GM12891 (cell line): ENCODE measurements at regions not wholly inside any gene's neighbourhood (a gene's known extent, or its start where the extent isn't known, plus 50 kb on each side); places are given as distances from the start of the nearest gene placed in this dataset.

Experiments
- POLR2A ChIP-seq: IDR thresholded peaks from 2 replicates; pipeline ENCODE4 v1.6.1; 2011; ENCODE audit warnings: low read depth, low read length, control low read depth
- POLR2AphosphoS5 ChIP-seq: IDR thresholded peaks from 2 replicates; pipeline ENCODE4 v1.6.1; 2011; ENCODE audit warnings: low read depth, low read length, control low read depth
- TAF1 ChIP-seq: IDR thresholded peaks from 2 replicates; pipeline ENCODE4 v1.6.1; 2011; ENCODE audit warnings: low read depth, low read length, control low read depth

DNA sequence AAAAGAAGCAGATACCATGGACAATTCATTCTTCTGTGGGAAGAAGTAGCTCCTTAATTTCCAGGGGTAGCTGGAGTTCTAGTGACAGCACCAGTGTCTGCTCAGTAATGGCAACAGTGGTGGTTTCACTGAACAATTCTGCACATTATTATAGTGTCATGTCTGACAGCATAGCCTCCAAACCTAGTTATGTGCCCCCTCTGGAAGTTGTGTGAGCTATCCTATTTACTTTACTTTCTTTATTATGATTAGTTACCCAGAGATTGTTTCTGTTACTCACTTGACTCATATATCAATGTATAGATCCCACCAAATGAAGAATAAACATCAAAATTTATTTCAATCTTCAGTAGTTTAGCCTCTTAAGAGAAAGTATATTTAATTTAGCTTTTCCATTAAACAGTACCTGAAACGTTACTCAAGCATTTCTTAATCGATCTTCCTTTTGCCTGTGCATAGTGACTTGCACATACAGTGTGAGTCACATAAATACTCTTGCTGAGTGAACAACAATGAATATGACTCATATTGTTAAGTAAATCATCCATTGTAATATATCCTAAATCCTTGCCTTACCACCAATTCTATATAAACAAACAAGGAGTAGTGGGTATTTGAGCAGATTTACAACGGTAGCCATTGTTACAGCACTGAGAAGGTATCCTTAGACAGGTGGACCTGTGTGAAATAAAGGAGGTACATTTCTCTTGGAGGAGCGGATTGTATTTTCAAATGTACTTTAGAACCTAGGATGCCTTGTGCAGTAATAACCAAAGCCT is 534.7 kb downstream of the ANKRD50 start:
- TF ChIP-seq POLR2A (no peak), TAF1 (no peak), POLR2AphosphoS5 (no peak)
